Thyroid gland (tissue), 4 donors: ENCODE measurements at regions not wholly inside any gene's neighbourhood (a gene's known extent, or its start where the extent isn't known, plus 50 kb on each side); places are given as distances from the start of the nearest gene placed in this dataset.

Experiments used
- DNase-seq, 2 donors: peaks; one replicate each; pipeline ENCODE4 v3.0.0-alpha.2; 2019
- H3K27ac ChIP-seq, 3 donors: fragments of 200-600 bp; sonication (generic); 1 replicate in 2 of 3; 2 replicates in 1 of 3; pipeline ENCODE4 v1.5.1; 2016 to 2019; ENCODE audit warnings: mild to moderate bottlenecking in 1 of 3, moderate library complexity in 1 of 3
- H3K27me3 ChIP-seq: fragments of 200-600 bp; sonication (generic); one replicate; pipeline ENCODE4 v1.5.1; 2019
- H3K36me3 ChIP-seq, 2 donors: fragments of 200-600 bp; sonication (generic); one replicate each; pipeline ENCODE4 v1.5.1; 2016 to 2019
- H3K4me1 ChIP-seq, 2 donors: fragments of 200-600 bp; sonication (generic); one replicate each; pipeline ENCODE4 v1.5.1; 2017 to 2019
- H3K4me3 ChIP-seq, 3 donors: fragments of 200-600 bp; sonication (generic); replicated peaks in 1 of 3; 1 replicate in 2 of 3; 2 replicates in 1 of 3; pipeline ENCODE4 v1.5.1; 2016; ENCODE audit warnings: mild to moderate bottlenecking in 1 of 3
- H3K9me3 ChIP-seq: fragments of 200-600 bp; sonication (generic); one replicate; pipeline ENCODE4 v1.5.1; 2017
- POLR2A ChIP-seq, 2 donors: fragments of 450-650 bp; IDR thresholded peaks; one replicate each; pipeline ENCODE4 v1.6.1; 2017; ENCODE audit warnings: antibody characterized with exemption in 2 of 2, mild to moderate bottlenecking in 2 of 2, moderate library complexity in 1 of 2
- WGBS, 2 donors: methylation state at CpG; one replicate each; pipeline ENCODE4 v1.1.5; 2017; 5-methylcytosine and 5-hydroxymethylcytosine counted together
- intact Hi-C: fragments of 100-400 bp; cut with DNase I; formaldehyde crosslinking; loops from one replicate; pipeline ENCODE4 v1.15.1; 2023
- TF ChIP-seq, protein P1 (sequence below), 6 experiments: fragments of 200-600 bp in 3 of 6; fragments of 450-650 bp in 3 of 6; sonication (generic) in 3 of 6; IDR thresholded peaks; one replicate each; pipeline ENCODE4 v1.5.1; 2016 to 2019; ENCODE audit warnings: antibody characterized with exemption in 6 of 6, mild to moderate bottlenecking in 2 of 6, inconsistent platforms in 1 of 6, moderate library complexity in 1 of 6

- Histone ChIP-seq H3K9me3 (no peaks in the 10 kb centered on the region), H3K36me3 (no peaks in the 10 kb centered on the region), H3K4me1 (no peaks in the 10 kb centered on the region), H3K4me3 (no peak overlapping the region), H3K27ac (no peak overlapping the region), H3K27me3 (no peaks in the 10 kb centered on the region)
- TF ChIP-seq, protein P1, sequence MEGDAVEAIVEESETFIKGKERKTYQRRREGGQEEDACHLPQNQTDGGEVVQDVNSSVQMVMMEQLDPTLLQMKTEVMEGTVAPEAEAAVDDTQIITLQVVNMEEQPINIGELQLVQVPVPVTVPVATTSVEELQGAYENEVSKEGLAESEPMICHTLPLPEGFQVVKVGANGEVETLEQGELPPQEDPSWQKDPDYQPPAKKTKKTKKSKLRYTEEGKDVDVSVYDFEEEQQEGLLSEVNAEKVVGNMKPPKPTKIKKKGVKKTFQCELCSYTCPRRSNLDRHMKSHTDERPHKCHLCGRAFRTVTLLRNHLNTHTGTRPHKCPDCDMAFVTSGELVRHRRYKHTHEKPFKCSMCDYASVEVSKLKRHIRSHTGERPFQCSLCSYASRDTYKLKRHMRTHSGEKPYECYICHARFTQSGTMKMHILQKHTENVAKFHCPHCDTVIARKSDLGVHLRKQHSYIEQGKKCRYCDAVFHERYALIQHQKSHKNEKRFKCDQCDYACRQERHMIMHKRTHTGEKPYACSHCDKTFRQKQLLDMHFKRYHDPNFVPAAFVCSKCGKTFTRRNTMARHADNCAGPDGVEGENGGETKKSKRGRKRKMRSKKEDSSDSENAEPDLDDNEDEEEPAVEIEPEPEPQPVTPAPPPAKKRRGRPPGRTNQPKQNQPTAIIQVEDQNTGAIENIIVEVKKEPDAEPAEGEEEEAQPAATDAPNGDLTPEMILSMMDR (IDR thresholded peaks at IDR 0.05), result no peak
- TF ChIP-seq POLR2A (IDR thresholded peaks at IDR 0.05), result no peak
- intact Hi-C loops, result loop anchor here (5.0 kb wide), 1 partner anchor 149 kb away; no protein-coding TSS in a partner anchor
- 85 to 88% methylated on average over 2 of the region's 2 CpGs for WGBS, 2 donors
- no peak for DNase-seq
Observed at GRCh38 chr1:110781525-110781924, 91.4 kb upstream of the CD53 start.

DNA sequence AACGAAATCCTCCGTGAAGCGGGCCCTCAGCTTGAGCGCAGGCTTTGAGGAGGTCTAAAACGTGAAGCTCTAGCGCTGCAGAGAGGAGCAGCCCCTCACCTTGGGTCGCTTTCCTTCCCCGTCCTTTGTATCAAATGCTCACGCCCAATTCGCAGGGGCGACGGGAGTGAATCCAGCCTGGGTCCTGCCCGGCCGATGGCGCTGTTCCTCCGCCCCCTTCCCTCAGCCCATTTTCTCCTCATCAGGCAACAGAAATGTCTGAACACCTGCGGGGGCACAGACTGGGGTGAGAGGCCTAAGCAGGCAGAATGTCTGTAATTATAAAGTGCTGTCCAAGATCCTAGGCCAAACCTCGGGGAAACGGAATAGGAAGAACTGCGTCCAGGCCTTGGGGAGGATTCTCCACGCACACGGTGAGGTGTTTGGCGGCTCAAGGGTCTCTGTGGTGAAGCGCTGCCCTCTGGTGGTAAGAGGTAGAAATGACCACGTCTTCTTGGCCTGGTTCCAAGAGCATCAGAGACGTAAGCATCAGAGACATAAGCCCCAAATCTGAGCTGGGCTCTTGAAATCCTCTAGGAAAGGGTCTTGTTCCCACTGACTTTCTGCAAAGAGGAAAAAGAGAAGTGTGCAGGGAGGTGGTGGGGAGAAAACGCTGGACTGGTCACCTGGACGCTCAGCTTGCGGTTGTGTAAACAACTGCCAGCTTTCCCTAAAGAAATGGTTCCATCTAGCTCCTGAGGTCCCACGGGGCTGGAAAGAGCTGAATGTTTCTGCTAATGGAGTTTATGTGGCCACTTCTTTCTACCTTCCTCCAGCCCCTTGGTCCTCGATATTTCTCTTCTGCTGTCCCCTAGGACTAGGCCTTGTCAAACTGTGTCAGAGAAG lies 92.1 kb upstream of the CD53 start:
- no peaks in the 10 kb centered on the region for H3K27me3 ChIP-seq
- no peaks in the 10 kb centered on the region for H3K9me3 ChIP-seq
- H3K4me3 ChIP-seq, result no peak overlapping the region
- TF ChIP-seq POLR2A (IDR thresholded peaks at IDR 0.05), result no peak
- TF ChIP-seq, protein P1 (IDR thresholded peaks at IDR 0.05), result peak; percentile 58 to 81 (median 78)
- H3K27ac ChIP-seq, result no peak overlapping the region
- H3K36me3 ChIP-seq, result no peaks in the 10 kb centered on the region
- intact Hi-C loops, result loop anchor here (5.0 kb wide), 1 partner anchor 149 kb away; no protein-coding TSS in a partner anchor
- DNase-seq, result peak; percentile 58 to 67
- no peaks in the 10 kb centered on the region for H3K4me1 ChIP-seq
- 19 to 20% methylated on average over 27 to 30 of the region's 31 CpGs for WGBS, 2 donors

DNA sequence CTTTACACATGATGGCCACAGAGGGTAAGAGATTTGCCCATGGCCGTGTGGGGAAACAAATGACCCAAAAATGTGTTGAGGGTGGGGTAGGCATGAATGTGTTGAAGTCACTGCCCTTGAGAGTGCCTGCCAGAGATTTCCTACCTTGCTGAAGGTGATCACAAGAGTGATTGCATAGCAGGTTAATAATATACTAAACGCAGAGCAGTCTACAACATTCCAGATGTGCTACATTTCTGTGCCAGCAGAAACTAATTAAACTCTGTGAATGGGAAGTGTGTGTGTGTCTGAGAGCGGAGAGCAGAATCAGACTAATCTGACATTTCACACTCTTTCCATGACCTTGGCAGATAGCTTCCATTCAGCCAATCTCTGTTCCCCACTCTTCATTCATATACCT lies 93.3 kb upstream of the CD53 start:
- TF ChIP-seq POLR2A (IDR thresholded peaks at IDR 0.05), result no peak
- no peak for DNase-seq
- no peaks in the 10 kb centered on the region for H3K36me3 ChIP-seq
- no peaks in the 10 kb centered on the region for H3K9me3 ChIP-seq
- no peaks in the 10 kb centered on the region for H3K27me3 ChIP-seq
- intact Hi-C loops, result loop anchor here (5.0 kb wide), 1 partner anchor 147 kb away; no protein-coding TSS in a partner anchor
- WGBS, 2 donors, result 78 to 81% methylated on average over 3 of the region's 3 CpGs
- no peak overlapping the region for H3K4me3 ChIP-seq
- no peaks in the 10 kb centered on the region for H3K4me1 ChIP-seq
- no peak overlapping the region for H3K27ac ChIP-seq

- H3K4me3 ChIP-seq, result no peak overlapping the region
- no peak overlapping the region for H3K27ac ChIP-seq
- H3K36me3 ChIP-seq, result no peaks in the 10 kb centered on the region
- H3K4me1 ChIP-seq, result no peaks in the 10 kb centered on the region
- 48 to 51% methylated on average over 1 of the region's 1 CpG for WGBS, 2 donors
- H3K27me3 ChIP-seq, result no peaks in the 10 kb centered on the region
- H3K9me3 ChIP-seq, result no peaks in the 10 kb centered on the region
- TF ChIP-seq POLR2A (IDR thresholded peaks at IDR 0.05), result no peak
- TF ChIP-seq, protein P1 (IDR thresholded peaks at IDR 0.05), result no peak
- DNase-seq, result no peak
- intact Hi-C loops, result no loop called here
Observed at GRCh38 chr1:110778821-110779220, 94.1 kb upstream of the CD53 start.

DNA sequence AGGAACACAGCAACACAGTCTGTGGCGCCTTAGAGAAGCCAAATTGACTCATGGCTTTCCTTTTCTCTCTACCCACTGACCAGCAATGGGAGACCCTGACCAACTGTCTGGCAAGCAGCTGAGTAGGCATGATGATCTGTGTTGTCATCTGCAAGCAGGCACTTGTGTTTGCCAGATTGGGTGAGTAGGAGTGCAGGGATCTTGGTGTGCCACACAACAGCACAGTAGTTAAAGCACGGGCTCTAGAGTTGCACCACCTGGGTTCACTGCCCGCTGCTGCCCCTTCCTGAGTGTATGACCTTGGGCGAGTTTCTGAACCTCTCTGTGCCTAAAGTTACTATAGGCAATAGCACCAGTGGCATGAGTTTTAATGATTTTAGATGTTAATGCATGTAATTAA lies 95.7 kb upstream of the CD53 start:
- H3K27ac ChIP-seq, result no peak overlapping the region
- intact Hi-C loops, result no loop called here
- TF ChIP-seq POLR2A (IDR thresholded peaks at IDR 0.05), result no peak
- TF ChIP-seq, protein P1 (IDR thresholded peaks at IDR 0.05), result no peak
- no peaks in the 10 kb centered on the region for H3K27me3 ChIP-seq
- WGBS, 2 donors, result 79 to 90% methylated on average over 4 of the region's 4 CpGs
- H3K4me1 ChIP-seq, result no peaks in the 10 kb centered on the region
- no peak for DNase-seq
- H3K9me3 ChIP-seq, result no peaks in the 10 kb centered on the region
- H3K36me3 ChIP-seq, result no peaks in the 10 kb centered on the region
- H3K4me3 ChIP-seq, result no peak overlapping the region
